A549 (cell line): ENCODE measurements at regions not wholly inside any gene's neighbourhood (a gene's known extent, or its start where the extent isn't known, plus 50 kb on each side); places are given as distances from the start of the nearest gene placed in this dataset.

ENCODE experiments used
- ATAC-seq, 2 experiments: fragments of 200-7000 bp in 1 of 2; fragments of >200 bp in 1 of 2; cut with Nextera tagmentation in 1 of 2; cut with Tn5 transposase in 1 of 2; 3 replicates each; pipeline versions ENCODE4 v1.8.0 to v1.9.1; 2018 to 2020; ENCODE audit warnings: mild to moderate bottlenecking in 1 of 2, moderate library complexity in 1 of 2
- CTCF ChIA-PET: fragments of 300-600 bp; sonication (Branson Sonifier 250); formaldehyde crosslinking; extraction: SDS; loops from one replicate; lab custom pipeline; 2021; ENCODE audit warnings: antibody characterized with exemption, inconsistent platforms; lab: Yijun Ruan, JAX
- POLR2A ChIA-PET: fragments of 350-600 bp; formaldehyde crosslinking; extraction: SDS; loops from one replicate; lab custom pipeline; 2021; ENCODE audit warnings: antibody characterized with exemption, inconsistent platforms; lab: Yijun Ruan, JAX
- DNase-seq, 2 experiments: peaks; one replicate each; pipeline versions ENCODE4 v3.0.0 to v3.0.0-alpha.2; 2011 to 2016; ENCODE audit warnings: low read depth in 1 of 2, low spot score in 1 of 2
- FAIRE-seq: peaks from 2 replicates; lab custom pipeline; 2011; peaks lifted over from hg19 to GRCh38; lab: Jason Lieb, UNC
- H3K27ac ChIP-seq, 2 experiments: fragments of >200 bp; sonication (Bioruptor Twin); formaldehyde crosslinking; 3 replicates each; pipeline ENCODE4 v1.5.1; 2016 to 2017
- H3K4me1 ChIP-seq: fragments of >200 bp; sonication (Bioruptor Twin); formaldehyde crosslinking; 3 replicates; pipeline ENCODE4 v1.6.1; 2016
- H3K4me2 ChIP-seq: fragments of >200 bp; sonication (Bioruptor Twin); formaldehyde crosslinking; 3 replicates; pipeline ENCODE4 v1.6.1; 2016
- H3K4me3 ChIP-seq: fragments of >200 bp; sonication (Bioruptor Twin); formaldehyde crosslinking; 3 replicates; pipeline ENCODE4 v1.5.1; 2016
- H3K9me3 ChIP-seq: fragments of >200 bp; sonication (Bioruptor Twin); formaldehyde crosslinking; 3 replicates; pipeline ENCODE4 v1.6.1; 2016
- ATOH8 ChIP-seq: fragments of 250-450 bp; sonication (Bioruptor Pico); IDR thresholded peaks from 2 replicates; pipeline ENCODE4 v1.5.0; 2020; ENCODE audit warnings: low read depth, mild to moderate bottlenecking, moderate library complexity
- CBX2 ChIP-seq: fragments of 200-600 bp; sonication (generic); IDR thresholded peaks from 2 replicates; pipeline ENCODE4 v1.6.1; 2016; ENCODE audit warnings: low read depth, mild to moderate bottlenecking, borderline replicate concordance
- CBX8 ChIP-seq: fragments of 200-600 bp; sonication (generic); IDR thresholded peaks from 2 replicates; pipeline ENCODE4 v1.6.1; 2016
- CHD4 ChIP-seq: fragments of 200-600 bp; sonication (generic); IDR thresholded peaks from 2 replicates; pipeline ENCODE4 v1.6.1; 2016; ENCODE audit warnings: antibody characterized with exemption, mild to moderate bottlenecking, borderline replicate concordance
- EHMT2 ChIP-seq: fragments of 200-600 bp; sonication (generic); IDR thresholded peaks from 2 replicates; pipeline ENCODE4 v1.6.1; 2016; ENCODE audit warnings: antibody characterized with exemption, low read depth, mild to moderate bottlenecking, moderate library complexity
- EP300 ChIP-seq, 2 experiments: fragments of >200 bp; sonication (Bioruptor Twin); formaldehyde crosslinking; IDR thresholded peaks; 2 replicates in 1 of 2; 3 replicates in 1 of 2; pipeline ENCODE4 v1.6.1; 2016 to 2017
- FOSB ChIP-seq: fragments of 250-450 bp; sonication (Bioruptor Pico); IDR thresholded peaks from 2 replicates; pipeline ENCODE4 v1.5.0; 2020; ENCODE audit warnings: mild to moderate bottlenecking, moderate library complexity
- FOSL2 ChIP-seq, 2 experiments: fragments of 450-650 bp in 1 of 2; fragments of >200 bp in 1 of 2; sonication (Bioruptor Twin) in 1 of 2; formaldehyde crosslinking; IDR thresholded peaks; 2 replicates each; pipeline versions ENCODE4 v1.5.0 to v1.6.1; 2016 to 2020; ENCODE audit warnings: mild to moderate bottlenecking in 1 of 2, moderate library complexity in 1 of 2
- FOXS1 ChIP-seq: fragments of 250-450 bp; sonication (Bioruptor Pico); IDR thresholded peaks from 2 replicates; pipeline ENCODE4 v1.5.0; 2020; ENCODE audit warnings: mild to moderate bottlenecking, moderate library complexity
- GATA3 ChIP-seq: IDR thresholded peaks from 2 replicates; pipeline ENCODE4 v1.6.1; 2012; ENCODE audit warnings: borderline replicate concordance
- HDAC2 ChIP-seq: fragments of 200-600 bp; sonication (generic); IDR thresholded peaks from 2 replicates; pipeline ENCODE4 v1.6.1; 2016
- HES2 ChIP-seq: fragments of >200 bp; sonication (Bioruptor Twin); formaldehyde crosslinking; IDR thresholded peaks from 2 replicates; pipeline ENCODE4 v1.6.1; 2016
- HOXA7 ChIP-seq: fragments of 250-450 bp; sonication (Bioruptor Pico); IDR thresholded peaks from 2 replicates; pipeline ENCODE4 v1.5.0; 2020; ENCODE audit warnings: mild to moderate bottlenecking, moderate library complexity
- HOXB5 ChIP-seq: fragments of 250-450 bp; sonication (Bioruptor Pico); IDR thresholded peaks from 2 replicates; pipeline ENCODE4 v1.5.0; 2020; ENCODE audit warnings: mild to moderate bottlenecking, moderate library complexity
- JUN ChIP-seq, 2 experiments: fragments of >200 bp; sonication (Bioruptor Twin); formaldehyde crosslinking; IDR thresholded peaks; 2 replicates in 1 of 2; 3 replicates in 1 of 2; pipeline ENCODE4 v1.6.1; 2016 to 2017
- JUNB ChIP-seq: fragments of >200 bp; sonication (Bioruptor Twin); formaldehyde crosslinking; IDR thresholded peaks from 2 replicates; pipeline ENCODE4 v1.6.1; 2016
- KDM1A ChIP-seq: fragments of 200-600 bp; sonication (generic); IDR thresholded peaks from 2 replicates; pipeline ENCODE4 v1.6.1; 2016; ENCODE audit warnings: low read depth, mild to moderate bottlenecking
- KDM5A ChIP-seq: fragments of 200-600 bp; sonication (generic); IDR thresholded peaks from 2 replicates; pipeline ENCODE4 v1.6.1; 2016; ENCODE audit warnings: antibody characterized with exemption, mild to moderate bottlenecking
- POLR2A ChIP-seq: IDR thresholded peaks from 2 replicates; pipeline ENCODE4 v1.6.1; 2012; ENCODE audit warnings: mild to moderate bottlenecking, low read length
- POLR2AphosphoS2 ChIP-seq: conservative IDR thresholded peaks from 2 replicates; pipeline ENCODE4 v1.6.1; 2012; ENCODE audit warnings: low read length, improper control_type of control experiment, inconsistent platforms
- RAD21 ChIP-seq, 2 experiments: fragments of >200 bp in 1 of 2; sonication (Bioruptor Twin) in 1 of 2; formaldehyde crosslinking in 1 of 2; IDR thresholded peaks in 1 of 2; conservative IDR thresholded peaks in 1 of 2; 2 replicates in 1 of 2; 3 replicates in 1 of 2; pipeline ENCODE4 v1.6.1; 2012 to 2018; ENCODE audit warnings: inconsistent platforms in 1 of 2
- REST ChIP-seq: fragments of 200-600 bp; sonication (generic); IDR thresholded peaks from 2 replicates; pipeline ENCODE4 v1.6.1; 2016; ENCODE audit warnings: antibody characterized with exemption, mild to moderate bottlenecking, moderate library complexity
- RNF2 ChIP-seq: fragments of 200-600 bp; sonication (generic); IDR thresholded peaks from 2 replicates; pipeline ENCODE4 v1.6.1; 2016; ENCODE audit warnings: low read depth, mild to moderate bottlenecking, antibody characterized with exemption, moderate library complexity, borderline replicate concordance
- SMC3 ChIP-seq: fragments of >200 bp; sonication (Bioruptor Twin); formaldehyde crosslinking; IDR thresholded peaks from 3 replicates; pipeline ENCODE4 v1.6.1; 2018; ENCODE audit warnings: inconsistent platforms
- SREBF2 ChIP-seq: fragments of 450-650 bp; IDR thresholded peaks from 2 replicates; pipeline ENCODE4 v1.6.1; 2014; ENCODE audit warnings: mild to moderate bottlenecking, moderate library complexity
- TP53 ChIP-seq: fragments of 250-450 bp; sonication (Bioruptor Pico); IDR thresholded peaks from 2 replicates; pipeline ENCODE4 v1.5.0; 2021; ENCODE audit warnings: mild to moderate bottlenecking, moderate library complexity
- WGBS: methylation state at CpG from one replicate; pipeline ENCODE4 v1.1.6; 2017; ENCODE audit errors: missing lambda C conversion rate; 5-methylcytosine and 5-hydroxymethylcytosine counted together

GRCh38 chr10:37639200-37639599 lies 218.2 kb downstream of the ZNF248 start:
- no peak overlapping the region for H3K4me2 ChIP-seq
- no peak for DNase-seq
- POLR2A ChIA-PET: no interaction called here
- no peak overlapping the region for H3K4me3 ChIP-seq
- CTCF ChIA-PET: no interaction called here
- no peak overlapping the region for H3K27ac ChIP-seq
- WGBS: 31% methylated on average over 1 of the region's 5 CpGs
- H3K4me1 ChIP-seq: no peaks in the 10 kb centered on the region
- no peak for FAIRE-seq
- no peak for ATAC-seq
- H3K9me3 ChIP-seq: no peaks in the 10 kb centered on the region; the same call in 2 of the 3 replicates
- no peak for TF ChIP-seq SREBF2
- TF ChIP-seq KDM1A: no peak
- no peak for TF ChIP-seq KDM5A
- no peak for TF ChIP-seq EHMT2
- TF ChIP-seq JUN (IDR thresholded peaks at IDR 0.05): no peak
- no peak for TF ChIP-seq POLR2AphosphoS2
- no peak for TF ChIP-seq HOXA7 (CRISPR knock-in tag)
- no peak for TF ChIP-seq GATA3
- no peak for TF ChIP-seq EP300 (IDR thresholded peaks at IDR 0.05)
- no peak for TF ChIP-seq CBX8
- no peak for TF ChIP-seq FOSL2 (IDR thresholded peaks at IDR 0.05)
- no peak for TF ChIP-seq FOSL2 (CRISPR knock-in tag; IDR thresholded peaks at IDR 0.05)
- TF ChIP-seq HES2: no peak
- TF ChIP-seq REST: no peak
- TF ChIP-seq SMC3: no peak
- no peak for TF ChIP-seq FOXS1 (CRISPR knock-in tag)
- no peak for TF ChIP-seq CHD4
- TF ChIP-seq HOXB5 (CRISPR knock-in tag): no peak

GRCh38 chr10:37638569-37638968 lies 218.8 kb downstream of the ZNF248 start:
- DNase-seq (no peak), FAIRE-seq (no peak), ATAC-seq (no peak)
- H3K27ac ChIP-seq: no peak overlapping the region
- no peak overlapping the region for H3K4me2 ChIP-seq
- POLR2A ChIA-PET: no interaction called here
- TF ChIP-seq RNF2: no peak
- no peak for TF ChIP-seq EP300 (IDR thresholded peaks at IDR 0.05)
- no peak for TF ChIP-seq KDM1A
- TF ChIP-seq CBX2: no peak
- no peak for TF ChIP-seq ATOH8 (CRISPR knock-in tag)
- no peak for TF ChIP-seq REST
- no peak for TF ChIP-seq HDAC2
- TF ChIP-seq POLR2A: no peak
- no peak for TF ChIP-seq JUNB
- TF ChIP-seq FOSB (CRISPR knock-in tag): no peak
- no peak for TF ChIP-seq TP53 (CRISPR knock-in tag)
- TF ChIP-seq JUN (IDR thresholded peaks at IDR 0.05): no peak
- TF ChIP-seq KDM5A: no peak
- no peak for TF ChIP-seq HOXA7 (CRISPR knock-in tag)
- no peak for TF ChIP-seq CHD4
- TF ChIP-seq RAD21 (conservative IDR thresholded peaks at IDR 0.05 in 1 of 2, IDR thresholded peaks at IDR 0.05 in 1 of 2): no peak
- CTCF ChIA-PET: no interaction called here
- 78% methylated on average over 1 of the region's 1 CpG for WGBS
- H3K4me3 ChIP-seq: no peak overlapping the region
- peaks cover 3% of the 10 kb centered on the region; the same call in 1 of the 3 replicates for H3K9me3 ChIP-seq
- no peaks in the 10 kb centered on the region for H3K4me1 ChIP-seq
